ENCODE measurements at regions not wholly inside any gene's neighbourhood (a gene's known extent, or its start where the extent isn't known, plus 50 kb on each side); places are given as distances from the start of the nearest gene placed in this dataset.

DNA sequence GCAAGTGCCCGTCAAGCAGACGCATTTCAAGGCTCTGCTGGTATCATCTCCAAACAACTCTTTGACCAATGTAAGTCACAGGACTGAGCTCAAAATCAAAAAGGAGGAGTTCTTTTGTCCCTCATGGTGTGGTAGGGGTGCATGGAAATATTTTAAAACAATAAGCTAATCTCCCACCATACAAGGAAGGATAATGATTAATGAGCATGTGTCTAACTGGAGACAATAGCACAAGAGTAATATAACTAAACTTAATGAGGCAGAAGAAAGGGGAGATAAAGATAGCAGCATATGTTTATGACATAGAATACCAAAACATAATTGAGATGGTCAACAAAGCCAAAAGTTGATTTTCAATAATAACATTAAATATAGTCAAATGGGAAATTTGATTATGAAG is 668.0 kb upstream of the ZP4 start:
- no peak for TF ChIP-seq ARNTL (CRISPR knock-in tag; IDR thresholded peaks at IDR 0.05; ENCODE audit: borderline replicate concordance, low read depth)
- TF ChIP-seq SNAI2 (CRISPR knock-in tag; IDR thresholded peaks at IDR 0.05), result no peak
- TF ChIP-seq BACH2 (CRISPR knock-in tag; IDR thresholded peaks at IDR 0.05; ENCODE audit: borderline replicate concordance), result no peak
- no peak for TF ChIP-seq TOX (CRISPR knock-in tag; IDR thresholded peaks at IDR 0.05; ENCODE audit: borderline replicate concordance)
- no peak for TF ChIP-seq GLIS3 (CRISPR knock-in tag; IDR thresholded peaks at IDR 0.05)
- no peak for TF ChIP-seq ZFP30 (CRISPR knock-in tag; IDR thresholded peaks at IDR 0.05)
- TF ChIP-seq CSDC2 (CRISPR knock-in tag; IDR thresholded peaks at IDR 0.05), result no peak
- TF ChIP-seq ZFP3 (CRISPR knock-in tag; IDR thresholded peaks at IDR 0.05), result no peak
- no peak for TF ChIP-seq ZNF70 (CRISPR knock-in tag; IDR thresholded peaks at IDR 0.05)
- TF ChIP-seq POU6F1 (CRISPR knock-in tag; IDR thresholded peaks at IDR 0.05; ENCODE audit: borderline replicate concordance, low read depth), result no peak
- TF ChIP-seq TSHZ2 (CRISPR knock-in tag; IDR thresholded peaks at IDR 0.05), result no peak
- no peak for TF ChIP-seq TCF4 (CRISPR knock-in tag; IDR thresholded peaks at IDR 0.05; ENCODE audit: borderline replicate concordance)
- no peak for TF ChIP-seq CSRNP3 (CRISPR knock-in tag; IDR thresholded peaks at IDR 0.05)
- no peak for ATAC-seq

GRCh38 chr1:238558156-238558555 is 667.4 kb upstream of the ZP4 start:
- TF ChIP-seq BACH2 (CRISPR knock-in tag; IDR thresholded peaks at IDR 0.05; ENCODE audit: borderline replicate concordance) (no peak), POU6F1 (CRISPR knock-in tag; IDR thresholded peaks at IDR 0.05; ENCODE audit: borderline replicate concordance, low read depth) (no peak), RARB (CRISPR knock-in tag; IDR thresholded peaks at IDR 0.05) (no peak), PPARA (CRISPR knock-in tag; IDR thresholded peaks at IDR 0.05; ENCODE audit: borderline replicate concordance) (no peak), TCF4 (CRISPR knock-in tag; IDR thresholded peaks at IDR 0.05; ENCODE audit: borderline replicate concordance) (no peak), GLIS3 (CRISPR knock-in tag; IDR thresholded peaks at IDR 0.05) (no peak)
- ATAC-seq, result peak; percentile 76

DNA sequence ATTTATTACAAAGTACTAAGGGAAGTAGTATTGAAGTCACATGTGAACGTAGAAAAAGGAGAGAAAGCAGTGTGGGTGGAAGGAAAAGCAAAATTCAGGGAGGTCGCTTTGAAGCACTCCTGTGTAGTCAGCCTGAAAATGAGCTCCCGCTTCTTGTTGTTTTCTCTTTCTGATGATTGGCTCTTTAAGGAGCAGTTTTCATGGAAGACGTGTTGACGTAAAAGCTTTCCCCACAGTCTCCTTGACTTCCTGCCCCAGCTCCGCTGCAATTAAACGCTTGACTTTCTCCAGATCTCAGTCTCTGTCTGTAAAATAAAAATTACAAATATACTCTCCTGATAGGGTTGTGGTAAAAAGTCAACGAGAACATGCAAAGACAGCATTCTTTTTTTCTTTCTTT is 661.5 kb upstream of the ZP4 start:
- no peak for ATAC-seq

More for the DNA sequence above, 661.5 kb upstream of the ZP4 start:
- TF ChIP-seq ISL1 (CRISPR knock-in tag; IDR thresholded peaks at IDR 0.05) (no peak), BACH2 (CRISPR knock-in tag; IDR thresholded peaks at IDR 0.05; ENCODE audit: borderline replicate concordance) (no peak), ARNTL (CRISPR knock-in tag; IDR thresholded peaks at IDR 0.05; ENCODE audit: borderline replicate concordance, low read depth) (no peak), POU6F1 (CRISPR knock-in tag; IDR thresholded peaks at IDR 0.05; ENCODE audit: borderline replicate concordance, low read depth) (no peak), ZFP30 (CRISPR knock-in tag; IDR thresholded peaks at IDR 0.05) (no peak), ZFP3 (CRISPR knock-in tag; IDR thresholded peaks at IDR 0.05) (no peak), CSDC2 (CRISPR knock-in tag; IDR thresholded peaks at IDR 0.05) (no peak)
- TF ChIP-seq, protein P1, sequence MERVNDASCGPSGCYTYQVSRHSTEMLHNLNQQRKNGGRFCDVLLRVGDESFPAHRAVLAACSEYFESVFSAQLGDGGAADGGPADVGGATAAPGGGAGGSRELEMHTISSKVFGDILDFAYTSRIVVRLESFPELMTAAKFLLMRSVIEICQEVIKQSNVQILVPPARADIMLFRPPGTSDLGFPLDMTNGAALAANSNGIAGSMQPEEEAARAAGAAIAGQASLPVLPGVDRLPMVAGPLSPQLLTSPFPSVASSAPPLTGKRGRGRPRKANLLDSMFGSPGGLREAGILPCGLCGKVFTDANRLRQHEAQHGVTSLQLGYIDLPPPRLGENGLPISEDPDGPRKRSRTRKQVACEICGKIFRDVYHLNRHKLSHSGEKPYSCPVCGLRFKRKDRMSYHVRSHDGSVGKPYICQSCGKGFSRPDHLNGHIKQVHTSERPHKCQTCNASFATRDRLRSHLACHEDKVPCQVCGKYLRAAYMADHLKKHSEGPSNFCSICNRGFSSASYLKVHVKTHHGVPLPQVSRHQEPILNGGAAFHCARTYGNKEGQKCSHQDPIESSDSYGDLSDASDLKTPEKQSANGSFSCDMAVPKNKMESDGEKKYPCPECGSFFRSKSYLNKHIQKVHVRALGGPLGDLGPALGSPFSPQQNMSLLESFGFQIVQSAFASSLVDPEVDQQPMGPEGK (CRISPR knock-in tag; IDR thresholded peaks at IDR 0.05; ENCODE audit: borderline replicate concordance), result no peak

Measured in SK-N-SH treated with all-trans-retinoic acid at 6 μM for 48 hours (cell line).